ENCODE measurements at regions not wholly inside any gene's neighbourhood (a gene's known extent, or its start where the extent isn't known, plus 50 kb on each side); places are given as distances from the start of the nearest gene placed in this dataset.

- Histone ChIP-seq H3K36me3 (no peaks in the 10 kb centered on the region), H3K27me3 (no peaks in the 10 kb centered on the region), H3K4me1 (no peaks in the 10 kb centered on the region), H3K4me3 (no peak overlapping the region), H3K9me3 (no peaks in the 10 kb centered on the region), H3K27ac (no peak overlapping the region)
- no peak for DNase-seq (ENCODE audit: low spot score in 2 of 2)
- intact Hi-C loops (cut with DNase I; ENCODE audit: low total_unique reads), result no loop called here
- TF ChIP-seq, protein P1, sequence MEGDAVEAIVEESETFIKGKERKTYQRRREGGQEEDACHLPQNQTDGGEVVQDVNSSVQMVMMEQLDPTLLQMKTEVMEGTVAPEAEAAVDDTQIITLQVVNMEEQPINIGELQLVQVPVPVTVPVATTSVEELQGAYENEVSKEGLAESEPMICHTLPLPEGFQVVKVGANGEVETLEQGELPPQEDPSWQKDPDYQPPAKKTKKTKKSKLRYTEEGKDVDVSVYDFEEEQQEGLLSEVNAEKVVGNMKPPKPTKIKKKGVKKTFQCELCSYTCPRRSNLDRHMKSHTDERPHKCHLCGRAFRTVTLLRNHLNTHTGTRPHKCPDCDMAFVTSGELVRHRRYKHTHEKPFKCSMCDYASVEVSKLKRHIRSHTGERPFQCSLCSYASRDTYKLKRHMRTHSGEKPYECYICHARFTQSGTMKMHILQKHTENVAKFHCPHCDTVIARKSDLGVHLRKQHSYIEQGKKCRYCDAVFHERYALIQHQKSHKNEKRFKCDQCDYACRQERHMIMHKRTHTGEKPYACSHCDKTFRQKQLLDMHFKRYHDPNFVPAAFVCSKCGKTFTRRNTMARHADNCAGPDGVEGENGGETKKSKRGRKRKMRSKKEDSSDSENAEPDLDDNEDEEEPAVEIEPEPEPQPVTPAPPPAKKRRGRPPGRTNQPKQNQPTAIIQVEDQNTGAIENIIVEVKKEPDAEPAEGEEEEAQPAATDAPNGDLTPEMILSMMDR (IDR thresholded peaks at IDR 0.05), result no peak
- TF ChIP-seq POLR2A (IDR thresholded peaks at IDR 0.05) (no peak), POLR2AphosphoS5 (IDR thresholded peaks at IDR 0.05) (no peak)
Measured at GRCh38 chr9:7859701-7860334, 60.2 kb upstream of the DMAC1 start.

DNA sequence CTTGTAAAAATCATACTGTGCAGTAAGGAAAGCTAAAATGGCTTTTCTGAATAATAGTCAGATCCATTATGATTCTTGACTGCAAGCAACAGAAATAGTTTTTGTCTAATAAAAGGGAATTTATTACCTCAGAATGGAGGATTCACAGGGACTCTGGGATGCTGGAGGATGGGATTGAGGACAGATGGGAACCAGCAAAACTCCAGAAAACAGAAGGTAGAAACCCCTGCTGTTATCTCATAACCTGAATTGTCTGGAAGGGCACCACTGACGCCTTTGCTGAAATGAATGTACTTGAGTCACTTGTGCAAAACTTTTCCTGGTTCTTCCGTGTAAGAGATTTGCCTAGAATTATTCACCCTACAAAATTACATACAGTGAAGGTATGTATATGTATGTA lies 58.6 kb upstream of the DMAC1 start:
- no peak overlapping the region for H3K4me3 ChIP-seq
- H3K4me1 ChIP-seq, result no peaks in the 10 kb centered on the region
- TF ChIP-seq POLR2A (IDR thresholded peaks at IDR 0.05) (no peak), POLR2AphosphoS5 (IDR thresholded peaks at IDR 0.05) (no peak)
- TF ChIP-seq, protein P1 (IDR thresholded peaks at IDR 0.05), result no peak
- H3K27me3 ChIP-seq, result no peaks in the 10 kb centered on the region
- H3K9me3 ChIP-seq, result no peaks in the 10 kb centered on the region
- no peaks in the 10 kb centered on the region for H3K36me3 ChIP-seq
- DNase-seq (ENCODE audit: low spot score in 2 of 2), result no peak
- intact Hi-C loops (cut with DNase I; ENCODE audit: low total_unique reads), result no loop called here
- H3K27ac ChIP-seq, result no peak overlapping the region

DNA sequence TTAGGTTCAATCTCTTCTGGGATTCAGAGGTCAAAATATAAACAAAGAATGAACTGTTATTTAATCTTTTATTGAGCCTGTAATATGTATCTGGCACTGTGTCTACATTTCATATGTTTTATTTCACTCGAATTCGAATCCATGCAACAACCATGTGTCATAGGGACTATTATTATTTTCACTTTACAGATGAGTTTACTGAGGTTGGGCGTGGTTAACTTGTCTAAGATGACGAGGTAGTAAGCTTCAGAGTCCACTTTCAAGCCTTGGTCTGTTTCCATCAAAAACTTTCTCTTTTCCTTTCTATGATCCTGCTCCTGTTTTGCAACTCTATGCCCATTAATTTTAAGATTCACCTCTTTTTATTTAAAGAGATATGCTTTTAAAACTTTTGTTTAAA lies 55.2 kb upstream of the DMAC1 start:
- no peak overlapping the region for H3K4me3 ChIP-seq
- intact Hi-C loops (cut with DNase I; ENCODE audit: low total_unique reads), result no loop called here
- no peaks in the 10 kb centered on the region for H3K36me3 ChIP-seq
- H3K9me3 ChIP-seq, result no peaks in the 10 kb centered on the region
- no peaks in the 10 kb centered on the region for H3K4me1 ChIP-seq
- no peak overlapping the region for H3K27ac ChIP-seq
- no peak for TF ChIP-seq POLR2AphosphoS5 (IDR thresholded peaks at IDR 0.05)
- TF ChIP-seq, protein P1 (IDR thresholded peaks at IDR 0.05), result no peak
- no peak for TF ChIP-seq POLR2A (IDR thresholded peaks at IDR 0.05)
- DNase-seq (ENCODE audit: low spot score in 2 of 2), result no peak
- no peaks in the 10 kb centered on the region for H3K27me3 ChIP-seq
